Activated T-helper 1 cell treated with Interleukin-2 at 50 U/mL for 16 hours (primary cell): ENCODE measurements at regions not wholly inside any gene's neighbourhood (a gene's known extent, or its start where the extent isn't known, plus 50 kb on each side); places are given as distances from the start of the nearest gene placed in this dataset.

Experiments used
- DNase-seq: peaks from one replicate; pipeline ENCODE4 v3.0.0-alpha.2; 2020; ENCODE audit warnings: low read depth

GRCh38 chr18:24561369-24561965, 101.0 kb downstream of the HRH4 start:
- no peak for DNase-seq

GRCh38 chr18:24567199-24567598, 106.8 kb downstream of the HRH4 start:
- DNase-seq = no peak

- no peak for DNase-seq
Measured at GRCh38 chr18:24570716-24571115, 110.3 kb downstream of the HRH4 start.

GRCh38 chr18:24582771-24583170, 122.3 kb downstream of the HRH4 start:
- DNase-seq = no peak

GRCh38 chr18:24584205-24584604, 123.8 kb downstream of the HRH4 start:
- no peak for DNase-seq

- no peak for DNase-seq
Measured at GRCh38 chr18:24584813-24585212, 124.4 kb downstream of the HRH4 start.

GRCh38 chr18:24585996-24586566, 125.6 kb downstream of the HRH4 start:
- no peak for DNase-seq

- DNase-seq = no peak
Measured at GRCh38 chr18:24586662-24587360, 126.4 kb downstream of the HRH4 start.

GRCh38 chr18:24588440-24588839, 128.0 kb downstream of the HRH4 start:
- DNase-seq = no peak

- DNase-seq = no peak
Measured at GRCh38 chr18:24590946-24591345, 130.5 kb downstream of the HRH4 start.

GRCh38 chr18:24593401-24593800, 133.0 kb downstream of the HRH4 start:
- DNase-seq = no peak

GRCh38 chr18:24593886-24594285, 133.4 kb downstream of the HRH4 start:
- no peak for DNase-seq

GRCh38 chr18:24595561-24596031, 135.2 kb downstream of the HRH4 start:
- DNase-seq = no peak

- DNase-seq = no peak
Measured at GRCh38 chr18:24600076-24600654, 139.7 kb downstream of the HRH4 start.

- no peak for DNase-seq
Measured at GRCh38 chr18:24601585-24601984, 141.1 kb downstream of the HRH4 start.

GRCh38 chr18:24602201-24602600, 141.8 kb downstream of the HRH4 start:
- no peak for DNase-seq

- no peak for DNase-seq
Measured at GRCh38 chr18:24603151-24603550, 142.7 kb downstream of the HRH4 start.

GRCh38 chr18:24605444-24605843, 145.0 kb downstream of the HRH4 start:
- DNase-seq = no peak

- no peak for DNase-seq
Measured at GRCh38 chr18:24609254-24609653, 148.8 kb downstream of the HRH4 start.

GRCh38 chr18:24611075-24611474, 150.6 kb downstream of the HRH4 start:
- DNase-seq = no peak

- DNase-seq = no peak
Measured at GRCh38 chr18:24613896-24614640, 153.6 kb downstream of the HRH4 start.

- no peak for DNase-seq
Measured at GRCh38 chr18:24616653-24617052, 156.2 kb downstream of the HRH4 start.
